ENCODE measurements at regions not wholly inside any gene's neighbourhood (a gene's known extent, or its start where the extent isn't known, plus 50 kb on each side); places are given as distances from the start of the nearest gene placed in this dataset.

DNA sequence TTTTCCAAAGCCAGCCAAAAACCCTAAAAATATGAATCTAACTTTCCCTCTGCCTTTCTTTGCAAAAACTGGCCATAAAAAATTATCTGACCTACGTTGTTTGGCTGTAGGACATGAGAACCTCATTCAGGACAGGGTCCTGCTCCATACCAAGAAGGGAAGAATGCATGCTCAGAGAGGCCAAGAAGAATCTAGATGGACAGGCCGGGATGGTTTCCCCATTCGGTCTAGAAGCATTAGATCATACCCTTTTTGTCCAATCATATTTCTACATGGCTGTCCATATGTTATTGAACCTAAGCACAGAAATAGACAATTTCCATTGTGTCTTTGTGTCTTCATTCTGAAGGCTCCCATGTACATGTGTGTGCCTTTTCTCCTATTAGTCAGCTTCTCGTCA lies 2120.4 kb upstream of the PIK3C3 start:
- no peak for DNase-seq

DNA sequence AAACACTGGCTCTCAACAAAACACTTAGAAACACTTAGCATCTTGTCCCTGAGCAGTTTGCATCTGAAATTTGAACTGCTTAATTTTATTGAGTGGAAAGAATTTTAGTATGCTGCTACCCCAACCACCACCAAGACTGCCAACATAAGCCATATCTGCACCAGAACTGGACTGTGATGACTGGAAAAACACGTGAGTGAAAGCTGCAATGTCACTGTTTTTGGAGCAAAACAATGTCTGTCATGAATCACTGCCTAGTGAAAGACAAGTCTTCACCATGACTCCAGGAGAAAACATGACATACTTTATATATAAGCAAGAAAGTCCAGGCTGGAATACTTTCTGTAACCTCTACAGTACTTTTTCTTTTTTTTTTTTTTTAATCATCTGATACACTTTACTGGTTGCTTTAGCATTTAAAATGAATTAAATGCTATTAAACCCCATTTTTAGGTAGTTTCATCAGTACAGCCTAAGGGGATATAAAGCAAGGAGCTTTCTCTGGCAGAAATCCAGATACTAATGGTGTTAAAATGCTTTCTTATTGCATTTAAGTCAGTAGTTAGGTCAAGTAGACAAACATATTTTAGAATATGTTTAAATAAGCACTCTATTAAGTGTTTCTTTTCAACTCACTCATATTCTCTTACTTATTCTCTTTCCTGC lies 2129.4 kb upstream of the PIK3C3 start:
- DNase-seq, result no peak

DNA sequence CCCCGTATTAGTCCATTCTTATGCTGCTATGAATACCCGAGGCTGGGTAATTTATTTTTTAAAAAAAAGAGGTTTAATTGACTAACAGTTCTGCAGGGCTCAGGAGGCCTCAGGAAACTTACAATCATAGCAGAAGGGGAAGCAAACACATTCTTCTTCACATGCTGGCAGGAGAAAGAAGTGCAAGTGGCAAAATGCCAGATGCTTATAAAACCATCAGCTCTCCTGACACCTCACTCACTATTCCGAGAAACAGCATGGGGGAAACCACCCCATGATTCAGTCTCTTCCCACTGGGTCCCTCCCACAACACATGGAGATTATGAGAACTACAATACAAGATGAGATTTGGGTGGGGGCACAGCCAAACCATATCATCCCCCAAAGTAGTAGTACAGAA lies 2148.5 kb upstream of the PIK3C3 start:
- no peak for DNase-seq

DNA sequence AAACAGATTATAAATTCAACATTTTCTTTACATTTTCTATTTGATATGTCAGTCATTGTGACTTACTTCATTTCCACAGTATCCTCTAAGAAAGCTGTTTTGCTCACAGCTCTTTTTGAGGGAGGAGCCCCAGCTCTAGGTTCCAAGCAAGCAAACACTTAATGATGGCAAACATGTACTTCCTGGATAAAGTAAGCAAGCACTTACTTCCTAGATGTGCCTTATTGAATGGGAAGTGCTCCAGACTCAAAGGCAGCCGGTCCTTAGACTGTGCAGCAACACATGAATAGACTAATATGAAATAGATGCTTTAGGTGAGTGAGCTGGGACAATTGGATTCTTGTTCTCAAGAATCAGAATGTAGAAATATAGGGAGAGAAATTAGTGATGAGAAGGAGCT lies 2149.8 kb upstream of the PIK3C3 start:
- no peak for DNase-seq

DNA sequence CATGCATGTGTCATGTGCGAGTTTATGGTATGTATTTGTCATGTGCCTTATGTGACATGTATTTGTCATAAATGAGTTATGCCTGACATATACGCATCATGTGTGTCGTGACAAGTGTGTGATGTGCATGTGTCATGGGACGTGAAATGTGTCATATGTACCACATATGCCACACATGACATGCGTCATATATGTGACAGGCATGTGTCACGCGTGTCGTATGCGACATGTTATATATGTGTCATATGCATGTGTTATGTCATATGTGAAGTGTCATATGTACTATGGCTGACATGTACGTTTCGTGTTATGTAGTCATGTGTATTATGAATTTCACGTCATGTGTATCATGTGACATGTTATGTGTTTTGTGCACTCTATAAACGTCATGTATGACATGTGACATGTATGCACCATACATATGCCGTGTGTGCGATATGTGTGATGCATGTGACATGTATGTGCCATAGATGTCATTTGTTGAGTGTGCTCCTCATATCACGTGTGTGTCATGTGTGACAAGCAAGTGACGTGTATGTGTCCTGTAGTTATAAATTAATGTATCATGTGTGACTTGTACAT lies 2152.3 kb upstream of the PIK3C3 start:
- no peak for DNase-seq

DNA sequence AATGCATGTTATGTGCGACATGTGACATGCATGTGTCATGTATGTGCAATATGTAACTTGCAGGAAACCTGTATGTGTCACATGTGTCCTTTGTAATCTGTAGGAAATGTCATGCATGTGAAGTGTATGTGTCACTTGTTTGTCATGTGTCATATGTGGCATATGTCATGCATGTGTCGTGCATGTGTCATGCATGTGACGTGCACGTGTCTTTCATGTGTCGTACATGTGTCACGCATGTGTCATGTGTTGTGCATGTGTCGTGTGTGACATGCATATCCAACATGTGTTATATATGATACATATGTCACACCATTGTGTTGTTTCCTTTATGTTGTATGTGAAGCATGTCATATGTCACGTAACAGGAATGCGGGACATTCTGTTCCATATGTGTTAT lies 2153.2 kb upstream of the PIK3C3 start:
- no peak for DNase-seq

DNA sequence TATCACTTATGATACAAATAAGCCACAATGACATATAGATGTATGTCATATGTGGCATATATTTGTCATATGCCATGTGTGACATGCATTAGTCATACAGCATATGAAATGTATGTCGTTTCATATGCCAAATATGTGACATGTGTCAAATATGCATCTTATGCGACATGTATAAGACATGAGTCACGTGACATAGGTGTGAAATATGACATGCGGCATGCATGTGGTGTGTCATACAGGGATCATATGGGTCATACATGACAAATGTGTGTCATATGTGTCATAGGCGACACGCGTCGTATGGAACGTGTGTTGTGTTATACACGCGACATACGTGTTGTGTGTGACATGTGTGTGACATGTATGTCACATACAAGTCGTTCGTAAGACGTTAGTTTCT lies 2154.0 kb upstream of the PIK3C3 start:
- DNase-seq, result no peak

DNA sequence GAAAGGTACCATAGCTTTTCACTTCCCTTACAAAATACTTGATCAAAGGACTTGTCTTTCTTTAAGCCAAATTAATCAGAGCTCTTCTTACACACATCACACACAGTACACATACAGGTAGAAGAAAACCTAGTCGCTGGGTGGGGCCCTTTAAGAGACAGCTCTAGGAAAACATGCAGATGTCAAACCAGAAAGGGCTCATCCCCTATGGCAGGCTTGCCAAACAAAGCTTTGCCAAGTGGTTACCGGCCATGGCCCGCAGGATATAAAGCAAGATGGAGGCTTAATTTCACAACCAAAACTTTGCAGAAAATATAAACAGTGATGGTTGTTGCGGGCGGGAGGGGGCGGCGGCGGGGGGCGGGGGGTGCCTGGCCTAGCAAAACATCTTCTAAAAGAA lies 2156.0 kb upstream of the PIK3C3 start:
- DNase-seq, result no peak

DNA sequence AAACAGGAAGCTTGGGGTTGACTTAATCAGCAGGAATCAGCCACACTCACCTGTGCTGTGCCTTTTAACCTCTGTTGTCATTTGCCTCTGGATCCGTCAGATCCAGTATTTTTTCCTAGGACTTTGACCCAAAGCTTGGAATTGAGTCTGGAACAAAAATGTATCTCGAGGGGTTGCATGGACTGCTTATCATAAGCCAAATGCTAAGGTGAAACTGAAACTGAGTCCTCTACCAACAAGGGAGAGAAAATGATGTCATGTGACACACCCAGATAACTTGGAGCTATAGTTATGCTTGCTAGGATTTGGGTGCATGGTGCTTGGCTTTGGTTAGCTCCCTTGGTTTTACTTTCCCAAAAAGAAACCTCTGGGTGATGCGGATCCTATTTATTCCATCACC lies 2158.6 kb upstream of the PIK3C3 start:
- DNase-seq, result no peak

DNA sequence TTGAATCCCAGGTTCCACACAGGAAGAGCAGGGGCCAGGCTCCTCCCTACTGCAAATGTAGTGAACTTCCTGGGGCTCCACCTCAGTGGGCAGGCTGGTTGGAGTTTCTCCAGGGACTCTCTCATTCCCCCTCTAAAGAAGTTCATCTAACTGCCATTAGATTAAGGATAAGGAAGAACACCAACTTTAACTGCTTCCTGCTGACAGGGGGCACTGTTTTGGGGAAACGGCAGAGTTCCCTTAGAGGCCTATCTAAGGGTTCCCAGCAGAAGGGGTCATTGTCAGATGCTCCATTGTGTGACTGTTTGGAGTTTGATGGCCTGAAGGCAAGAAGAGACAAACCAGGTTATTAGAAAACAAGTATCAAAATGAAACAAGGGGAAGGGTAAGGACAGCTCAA lies 2159.7 kb upstream of the PIK3C3 start:
- no peak for DNase-seq

DNA sequence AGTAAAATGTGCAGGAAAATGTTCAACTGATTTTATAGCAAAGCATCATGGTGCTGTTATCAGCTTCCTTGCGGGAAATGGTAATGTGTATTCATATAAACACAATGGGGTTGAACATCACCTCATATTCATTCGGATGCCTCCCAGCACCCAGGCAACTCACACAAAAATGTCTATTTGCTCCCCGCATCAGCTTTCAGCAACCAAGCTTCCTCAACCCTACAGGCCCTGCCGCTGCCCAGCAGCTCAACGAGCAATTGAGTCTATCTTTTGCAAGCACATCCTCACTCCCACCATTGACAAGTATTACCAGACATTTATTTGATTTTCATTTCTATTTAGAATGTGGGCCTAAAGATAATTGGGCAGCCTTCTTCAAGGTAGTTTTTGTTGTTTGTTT lies 2161.4 kb upstream of the PIK3C3 start:
- DNase-seq, result no peak

DNA sequence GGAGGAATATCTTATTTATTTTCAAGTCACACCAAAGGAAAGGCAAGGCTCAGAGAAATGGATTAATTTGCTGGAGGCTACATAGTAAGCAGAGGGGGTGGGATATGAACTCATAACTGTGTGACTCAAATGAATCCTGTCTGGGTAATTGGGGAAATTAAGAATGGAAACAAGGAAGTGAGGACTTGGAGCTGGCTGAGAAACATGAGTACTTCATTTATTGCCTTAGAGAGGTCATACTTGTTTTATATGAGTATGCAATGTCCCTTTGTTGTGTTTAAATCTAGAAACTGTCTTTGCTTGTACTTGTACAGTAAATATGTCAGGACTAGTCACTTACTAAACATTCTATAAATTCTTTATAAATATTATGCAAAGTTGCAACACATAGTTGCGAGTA lies 2166.7 kb upstream of the PIK3C3 start:
- DNase-seq, result no peak

DNA sequence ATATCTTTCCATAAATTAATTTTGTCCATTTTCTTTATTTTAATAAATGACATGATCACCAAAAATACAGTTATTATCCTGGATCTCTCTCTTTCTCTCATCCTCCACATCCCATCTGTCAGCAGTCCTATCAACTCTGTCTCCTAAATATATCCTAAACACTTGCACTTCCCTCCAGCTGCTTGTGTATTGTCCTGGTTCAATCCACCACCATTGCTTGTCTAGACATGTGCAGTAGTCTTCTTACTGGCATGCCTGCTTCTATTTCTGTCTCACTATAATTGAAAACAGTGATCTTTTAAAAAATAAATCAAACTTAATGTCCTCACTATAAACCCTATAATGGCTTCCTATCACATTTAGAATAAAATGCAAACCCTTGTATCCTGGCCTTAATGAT lies 2168.6 kb upstream of the PIK3C3 start:
- DNase-seq, result no peak

DNA sequence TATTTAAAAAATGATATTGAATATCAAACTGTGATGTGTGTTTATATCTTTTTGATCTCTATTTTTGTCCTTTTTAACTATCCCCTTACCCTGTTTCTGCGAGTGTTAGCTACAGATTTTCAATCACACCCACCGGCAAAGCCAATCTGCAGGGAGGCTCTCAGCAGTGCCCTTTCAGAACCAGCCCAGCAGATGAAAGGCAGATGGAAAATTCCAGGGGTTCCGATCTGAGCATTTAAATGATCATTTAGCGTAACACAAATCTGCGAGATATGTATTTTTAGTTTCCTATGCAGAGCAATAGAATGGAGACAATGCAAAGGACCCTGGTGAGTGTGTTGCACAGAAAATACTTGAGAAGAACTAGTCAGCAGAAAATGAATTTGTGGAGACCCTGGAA lies 2170.5 kb upstream of the PIK3C3 start:
- no peak for DNase-seq

DNA sequence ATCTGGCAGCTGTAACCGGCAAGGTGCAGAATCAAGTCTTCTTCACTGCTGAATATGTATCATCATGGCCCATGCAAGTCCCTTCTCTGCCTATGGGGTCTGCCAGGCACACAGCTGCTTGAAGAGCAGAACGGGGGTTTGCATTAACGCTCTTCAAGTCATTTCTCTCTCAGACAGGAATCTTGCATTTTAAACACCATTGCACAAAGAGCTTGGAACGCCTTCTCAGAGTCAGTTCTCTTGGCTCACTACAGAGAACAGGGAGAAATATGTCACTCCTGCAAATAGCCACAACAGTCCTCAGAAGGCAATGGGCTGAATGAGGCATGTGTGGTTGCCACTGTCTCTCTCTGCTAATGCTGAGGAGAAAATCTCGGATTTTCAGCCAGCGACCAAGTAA lies 2173.5 kb upstream of the PIK3C3 start:
- DNase-seq, result no peak

DNA sequence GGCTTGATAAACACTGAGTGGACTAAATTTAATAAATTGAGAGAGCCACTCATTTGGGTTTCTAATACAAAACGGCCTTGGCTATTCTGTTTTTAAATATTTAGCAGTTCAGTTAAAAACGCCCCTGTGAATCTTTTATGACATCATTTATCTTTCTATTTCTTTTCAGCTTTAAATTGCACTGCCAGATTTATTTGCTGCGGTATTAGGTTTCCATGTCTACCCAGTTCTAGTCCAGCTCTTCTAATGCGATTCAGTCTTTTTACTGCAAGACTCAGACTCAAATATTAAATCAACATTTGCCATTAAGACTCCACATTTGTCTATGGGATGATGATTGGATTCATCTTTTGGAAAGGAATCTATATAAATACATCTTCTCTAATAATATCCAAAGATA lies 2174.3 kb upstream of the PIK3C3 start:
- no peak for DNase-seq

DNA sequence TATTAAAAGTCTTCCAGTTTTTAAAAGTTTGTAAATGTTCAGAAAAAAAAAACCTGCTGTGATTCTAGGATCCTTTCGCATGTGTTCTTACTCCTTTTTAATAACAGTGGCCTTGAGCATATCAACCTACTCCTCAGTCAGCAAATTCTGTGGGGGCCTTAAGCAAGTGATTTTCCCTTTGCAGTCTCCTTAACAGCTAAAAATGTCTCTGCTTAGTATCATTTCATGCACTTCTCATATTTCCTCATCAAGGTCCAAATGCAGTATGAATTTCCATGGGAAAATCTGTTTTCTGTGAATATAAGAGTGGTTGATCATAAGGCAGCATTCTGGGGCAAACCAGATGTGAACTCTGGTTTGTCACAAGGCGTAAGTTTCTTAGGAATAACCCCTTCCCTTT lies 2175.1 kb upstream of the PIK3C3 start:
- DNase-seq, result no peak

DNA sequence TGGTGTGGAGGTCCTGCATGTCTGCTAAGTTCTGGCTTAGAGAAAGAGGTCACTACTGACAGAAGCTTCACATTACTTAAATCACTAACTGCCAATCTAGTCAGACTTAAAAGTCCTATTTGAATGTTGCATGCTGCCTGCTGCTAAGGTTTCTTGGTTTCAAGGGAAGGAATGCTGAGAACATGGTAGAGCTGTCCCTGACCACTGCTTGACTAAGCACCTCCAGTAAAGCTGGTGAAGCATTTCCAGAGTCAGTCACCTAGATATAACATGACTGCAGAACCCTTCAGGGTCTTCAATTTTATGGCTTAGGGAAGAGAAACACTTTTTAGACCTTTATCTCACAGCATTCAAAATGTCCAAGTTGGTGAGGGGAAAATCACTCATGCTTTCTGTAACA lies 2178.3 kb upstream of the PIK3C3 start:
- DNase-seq, result no peak

DNA sequence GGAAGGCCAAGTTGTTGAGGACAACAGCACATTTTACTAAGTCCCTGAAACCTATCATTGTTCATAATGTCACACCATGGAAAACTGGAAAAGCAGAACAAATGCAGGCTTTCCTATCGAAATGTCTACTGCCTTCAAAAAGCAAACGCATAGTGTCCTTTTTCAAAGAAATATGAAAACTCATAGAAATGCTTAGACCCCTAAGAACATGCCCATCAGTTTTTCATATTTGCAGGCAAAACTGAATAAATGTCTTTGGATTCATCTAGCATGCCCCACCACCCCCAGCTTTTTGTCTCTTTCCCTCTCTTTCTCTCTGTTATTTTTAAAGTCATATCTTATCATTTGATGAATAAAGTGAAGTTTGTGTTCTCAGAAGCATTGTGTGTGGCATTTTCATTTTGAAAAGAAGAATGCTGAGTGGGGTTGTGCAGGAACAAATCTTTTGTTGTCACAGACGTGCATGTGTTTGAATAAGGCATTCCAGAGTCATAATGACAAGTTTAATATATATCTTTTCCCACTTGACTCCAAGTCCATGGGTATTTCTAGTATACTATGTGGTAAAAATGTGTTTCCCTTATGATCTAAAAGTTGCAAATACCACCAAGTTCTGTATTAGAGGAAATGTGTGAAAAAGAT lies 2180.0 kb upstream of the PIK3C3 start:
- DNase-seq, result no peak

DNA sequence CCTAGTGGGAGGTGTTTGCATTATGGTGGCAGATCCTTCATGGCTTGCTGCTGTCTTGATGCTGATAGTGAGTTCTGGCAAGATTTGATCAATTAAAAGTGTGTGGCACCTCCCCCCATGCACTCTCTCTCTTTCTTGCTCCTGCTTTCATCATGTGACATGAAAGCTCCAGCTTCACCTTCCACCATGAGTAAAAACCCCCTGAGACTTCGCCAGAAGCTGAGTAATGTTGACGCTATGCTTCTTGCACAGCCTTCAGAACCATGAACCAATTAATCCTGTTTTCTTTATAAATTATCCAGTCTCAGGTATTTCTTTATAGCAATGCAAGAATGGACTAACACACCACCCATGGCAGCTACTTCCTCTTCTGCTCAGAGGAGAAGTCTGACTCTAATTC lies 2181.4 kb upstream of the PIK3C3 start:
- DNase-seq, result no peak

DNA sequence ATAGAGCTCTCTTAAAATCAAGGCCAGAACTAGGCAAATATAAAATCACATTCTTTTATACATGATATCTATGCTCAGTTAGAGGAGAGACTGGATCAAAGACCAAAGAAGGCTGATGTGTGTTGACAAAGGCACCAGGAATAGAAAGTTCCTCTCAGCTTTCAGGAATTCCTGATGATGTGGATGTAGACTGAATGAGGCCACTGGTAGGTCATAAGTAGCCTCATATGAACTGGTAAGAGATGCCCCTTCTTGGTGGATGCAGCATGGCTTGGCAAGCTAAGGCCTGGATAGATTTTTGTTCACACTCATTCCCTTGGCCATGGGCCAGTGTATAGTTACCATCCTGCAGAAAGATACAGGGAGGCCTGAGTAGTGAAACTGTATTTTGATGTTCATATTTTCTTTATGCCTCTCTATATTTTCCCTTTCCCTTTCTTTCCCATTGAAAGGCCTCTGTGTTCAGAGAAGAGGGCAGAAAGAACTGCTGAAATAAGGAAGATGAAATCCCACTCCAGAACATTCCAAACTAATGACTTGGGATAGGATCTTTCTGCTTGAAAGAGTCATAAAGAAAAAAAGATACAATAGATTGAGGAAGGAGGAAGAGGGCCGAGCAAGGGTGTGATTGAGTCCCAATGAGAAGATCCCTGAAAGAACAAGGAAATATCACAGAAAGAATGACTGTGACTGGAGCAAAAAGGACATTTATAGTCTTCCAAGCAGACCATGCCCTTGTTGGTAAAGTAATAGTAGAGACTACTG lies 2182.7 kb upstream of the PIK3C3 start:
- DNase-seq, result no peak

DNA sequence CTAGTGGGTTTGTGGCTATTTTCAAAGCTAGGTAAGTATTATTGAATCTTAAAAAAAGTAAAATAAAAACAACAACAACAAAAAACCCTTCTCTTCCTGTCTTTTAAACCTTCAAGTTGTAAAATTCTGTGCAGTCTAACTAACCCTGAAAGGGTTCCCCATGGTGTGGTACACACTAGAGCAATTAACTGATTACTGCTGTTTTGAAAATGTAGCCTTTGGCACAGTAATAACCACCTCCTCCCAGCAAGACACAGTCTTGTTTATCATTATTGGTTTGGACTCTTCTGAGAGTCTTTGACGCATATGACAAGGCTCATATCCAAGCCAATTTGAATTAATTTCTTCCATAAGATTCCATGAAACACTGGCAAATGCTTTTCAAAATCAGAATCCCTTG lies 2184.6 kb upstream of the PIK3C3 start:
- no peak for DNase-seq

DNA sequence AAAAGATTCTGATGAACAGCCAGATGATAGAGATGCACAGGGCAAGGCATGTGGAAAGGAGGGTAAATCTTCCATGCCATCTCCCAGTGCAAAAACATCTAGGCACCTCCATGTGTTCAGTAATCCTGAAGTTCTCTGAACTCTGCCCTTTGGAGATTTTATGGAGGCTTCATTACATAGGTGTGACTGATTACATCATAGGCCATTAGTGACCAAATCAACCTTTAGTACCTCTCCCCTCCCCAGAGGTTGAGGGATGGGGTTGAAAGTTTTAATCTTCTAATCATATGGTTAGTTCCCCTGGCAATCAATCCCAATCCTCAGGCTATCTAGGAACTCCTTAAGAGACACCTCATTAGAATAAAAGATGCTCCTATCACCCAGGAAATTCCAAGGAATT lies 2190.2 kb upstream of the PIK3C3 start:
- no peak for DNase-seq

DNA sequence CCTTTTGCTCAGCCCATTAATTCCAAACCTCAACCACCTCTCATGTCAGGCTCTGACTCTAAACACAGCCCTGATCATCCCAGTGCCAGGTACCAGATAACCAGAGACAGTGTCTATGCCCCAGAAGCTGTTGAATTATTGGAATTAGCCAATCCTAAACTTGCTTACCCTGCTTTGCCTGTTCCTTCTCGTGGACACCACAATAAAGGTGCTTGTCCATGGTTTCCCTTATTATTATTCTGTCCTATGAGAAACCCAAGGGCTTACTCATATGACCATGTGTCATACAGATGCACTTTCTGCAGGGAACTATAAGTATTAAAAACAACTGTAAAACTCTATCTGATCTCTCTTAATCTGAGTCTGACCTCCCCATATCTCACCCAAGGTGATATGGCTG lies 2193.8 kb upstream of the PIK3C3 start:
- no peak for DNase-seq

Measured in activated effector memory CD4-positive, alpha-beta T cell treated with anti-CD3 and anti-CD28 coated beads, Interleukin-2, amount 50 U/mL, for 16 hours (primary cell).